CD4-positive, alpha-beta T cell (primary cell): ENCODE measurements at regions not wholly inside any gene's neighbourhood (a gene's known extent, or its start where the extent isn't known, plus 50 kb on each side); places are given as distances from the start of the nearest gene placed in this dataset.
"Not testable (repeated sequence)": the region's sequence is repeated elsewhere in the genome, so short reads cannot be mapped to it uniquely, and the experiment has no call there.

ENCODE experiments used
- ATAC-seq: fragments of 200-7000 bp; cut with Tn5 transposase; one replicate; pipeline ENCODE4 v1.10.0; 2022; ENCODE audit warnings: mild to moderate bottlenecking; ENCODE audit not compliant: poor library complexity
- CTCF ChIA-PET: fragments of 350-600 bp; sonication (Branson Sonifier 250); formaldehyde crosslinking; loops from one replicate; lab custom pipeline; 2021; ENCODE audit warnings: antibody characterized with exemption, inconsistent platforms; lab: Charles Lee
- POLR2A ChIA-PET: fragments of 350-600 bp; sonication (Branson Sonifier 250); formaldehyde crosslinking; loops from one replicate; lab custom pipeline; 2021; ENCODE audit warnings: antibody characterized with exemption, inconsistent platforms; lab: Charles Lee
- DNase-seq, 14 experiments: peaks; one replicate each; pipeline ENCODE4 v3.0.0-alpha.2; 2013 to 2020; ENCODE audit warnings: mixed read lengths in 2 of 14
- H3K27ac ChIP-seq, 2 donors: one replicate each; pipeline versions ENCODE4 v1.5.1 to v1.7.0; 2013; ENCODE audit warnings: low read length in 2 of 2, low read depth in 1 of 2, mild to moderate bottlenecking in 1 of 2
- H3K27me3 ChIP-seq, 2 experiments: 1 replicate in 1 of 2; 2 replicates in 1 of 2; pipeline versions ENCODE4 v1.6.1 to v1.7.0; 2013; ENCODE audit warnings: low read length in 2 of 2, control low read depth in 1 of 2, mild to moderate bottlenecking in 1 of 2, moderate library complexity in 1 of 2; ENCODE audit not compliant: insufficient read depth in 2 of 2, control insufficient read depth in 1 of 2
- H3K36me3 ChIP-seq: one replicate; pipeline ENCODE4 v1.6.1; 2013; ENCODE audit warnings: low read length, control low read depth; ENCODE audit not compliant: insufficient read depth
- H3K4me1 ChIP-seq: one replicate; pipeline ENCODE4 v1.6.1; 2013; ENCODE audit warnings: low read length, control low read depth; ENCODE audit not compliant: insufficient read depth
- H3K4me3 ChIP-seq: one replicate; pipeline ENCODE4 v1.5.1; 2013; ENCODE audit warnings: mild to moderate bottlenecking, low read length, moderate library complexity
- H3K9me3 ChIP-seq, 2 experiments: 1 replicate in 1 of 2; 2 replicates in 1 of 2; pipeline versions ENCODE4 v1.6.1 to v1.7.0; 2013; ENCODE audit warnings: low read length in 2 of 2, mild to moderate bottlenecking in 2 of 2, control low read depth in 1 of 2, moderate library complexity in 1 of 2; ENCODE audit not compliant: control insufficient read depth in 1 of 2, insufficient read depth in 1 of 2
- H3K27ac Mint-ChIP-seq: one replicate; pipeline ENCODE4 v1.8.0; 2020; ENCODE audit warnings: mixed read lengths
- H3K27me3 Mint-ChIP-seq: one replicate; pipeline ENCODE4 v1.8.0; 2021; ENCODE audit warnings: mixed read lengths
- H3K36me3 Mint-ChIP-seq: one replicate; pipeline ENCODE4 v1.8.0; 2021; ENCODE audit warnings: low read depth, mixed read lengths
- H3K4me1 Mint-ChIP-seq: one replicate; pipeline ENCODE4 v1.8.0; 2021; ENCODE audit warnings: low read depth, mixed read lengths
- H3K4me3 Mint-ChIP-seq: one replicate; pipeline ENCODE4 v1.8.0; 2020; ENCODE audit warnings: mild to moderate bottlenecking, mixed read lengths
- H3K9me3 Mint-ChIP-seq: one replicate; pipeline ENCODE4 v1.8.0; 2020; ENCODE audit warnings: mixed read lengths
- intact Hi-C, 2 experiments: fragments of 100-400 bp; cut with DNase I in 1 of 2; cut with micrococcal nuclease in 1 of 2; formaldehyde crosslinking; loops; one replicate each; pipeline versions ENCODE4 v1.15.1 to v1.9.0; 2023 to 2025; cut with DNase I, micrococcal nuclease
- TF ChIP-seq, protein P1 (sequence below): fragments of 200-600 bp; IDR thresholded peaks from one replicate; pipeline ENCODE4 v1.8.0; 2022; ENCODE audit warnings: antibody characterized with exemption, mild to moderate bottlenecking

DNA sequence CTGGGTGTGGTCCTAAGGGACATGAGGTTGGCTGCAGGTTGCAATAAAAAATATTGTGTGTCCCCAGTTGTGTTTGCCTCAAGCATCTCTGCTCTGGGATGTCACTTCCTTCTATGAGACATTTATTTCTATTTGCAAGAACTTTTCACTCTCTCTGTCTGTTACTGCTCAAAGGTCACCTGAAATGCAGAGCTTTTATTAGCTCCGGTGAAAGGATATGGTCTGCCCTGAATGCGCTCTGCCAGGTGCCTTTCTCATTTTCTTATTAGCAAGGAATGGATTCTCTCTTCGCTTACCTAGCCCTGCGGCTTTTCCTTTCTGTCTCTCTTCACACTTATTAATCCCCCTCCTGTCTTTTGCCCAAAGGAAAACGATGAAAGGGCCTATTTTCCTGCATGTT lies 526.1 kb downstream of the TMEM38B start:
- no peak overlapping the region for H3K27ac Mint-ChIP-seq

DNA sequence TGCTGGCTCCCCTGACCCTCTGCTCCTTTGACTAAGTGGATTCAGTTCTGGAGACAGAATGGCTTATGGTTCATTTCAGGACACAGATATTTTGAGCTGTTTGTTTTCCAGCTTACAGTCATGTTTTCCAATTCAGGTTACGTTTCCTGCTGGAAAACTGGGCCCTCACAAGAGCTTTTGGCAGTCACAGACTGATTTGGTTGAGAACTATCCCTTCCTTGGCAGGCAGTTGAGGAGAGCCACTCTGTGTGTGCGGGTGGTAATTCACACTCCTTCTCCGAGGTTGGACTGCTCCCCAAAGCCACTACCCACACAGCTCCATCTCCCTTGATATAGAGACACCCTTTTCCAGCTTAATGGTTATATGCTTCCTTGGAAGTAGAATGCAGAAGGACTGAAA lies 534.5 kb downstream of the TMEM38B start:
- intact Hi-C loops = no loop called here
- no peaks in the 10 kb centered on the region for H3K27me3 Mint-ChIP-seq
- no peaks in the 10 kb centered on the region for H3K36me3 ChIP-seq
- no peaks in the 10 kb centered on the region for H3K4me1 Mint-ChIP-seq
- no peaks in the 10 kb centered on the region for H3K36me3 Mint-ChIP-seq
- POLR2A ChIA-PET = no interaction called here
- ATAC-seq (no peak), DNase-seq (no peak)
- CTCF ChIA-PET = no interaction called here
- H3K27me3 ChIP-seq = no peaks in the 10 kb centered on the region
- peaks cover 8% of the 10 kb centered on the region for H3K9me3 Mint-ChIP-seq
- no peaks in the 10 kb centered on the region for H3K4me1 ChIP-seq
- H3K27ac ChIP-seq = no peak overlapping the region
- TF ChIP-seq, protein P1, sequence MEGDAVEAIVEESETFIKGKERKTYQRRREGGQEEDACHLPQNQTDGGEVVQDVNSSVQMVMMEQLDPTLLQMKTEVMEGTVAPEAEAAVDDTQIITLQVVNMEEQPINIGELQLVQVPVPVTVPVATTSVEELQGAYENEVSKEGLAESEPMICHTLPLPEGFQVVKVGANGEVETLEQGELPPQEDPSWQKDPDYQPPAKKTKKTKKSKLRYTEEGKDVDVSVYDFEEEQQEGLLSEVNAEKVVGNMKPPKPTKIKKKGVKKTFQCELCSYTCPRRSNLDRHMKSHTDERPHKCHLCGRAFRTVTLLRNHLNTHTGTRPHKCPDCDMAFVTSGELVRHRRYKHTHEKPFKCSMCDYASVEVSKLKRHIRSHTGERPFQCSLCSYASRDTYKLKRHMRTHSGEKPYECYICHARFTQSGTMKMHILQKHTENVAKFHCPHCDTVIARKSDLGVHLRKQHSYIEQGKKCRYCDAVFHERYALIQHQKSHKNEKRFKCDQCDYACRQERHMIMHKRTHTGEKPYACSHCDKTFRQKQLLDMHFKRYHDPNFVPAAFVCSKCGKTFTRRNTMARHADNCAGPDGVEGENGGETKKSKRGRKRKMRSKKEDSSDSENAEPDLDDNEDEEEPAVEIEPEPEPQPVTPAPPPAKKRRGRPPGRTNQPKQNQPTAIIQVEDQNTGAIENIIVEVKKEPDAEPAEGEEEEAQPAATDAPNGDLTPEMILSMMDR = no peak
- no peak overlapping the region for H3K4me3 ChIP-seq
- no peak overlapping the region for H3K27ac Mint-ChIP-seq
- no peak overlapping the region for H3K4me3 Mint-ChIP-seq
- H3K9me3 ChIP-seq = peaks cover 0 to 5% of the 10 kb centered on the region in 2 experiments

More for the DNA sequence above, 526.1 kb downstream of the TMEM38B start:
- no peaks in the 10 kb centered on the region for H3K9me3 ChIP-seq
- intact Hi-C loops = no loop called here
- no peak overlapping the region for H3K4me3 ChIP-seq
- no peak for DNase-seq
- ChIA-PET CTCF (no interaction called here), POLR2A (no interaction called here)
- H3K4me1 ChIP-seq = no peaks in the 10 kb centered on the region
- TF ChIP-seq, protein P1 = no peak
- H3K27ac ChIP-seq = no peak overlapping the region
- H3K36me3 Mint-ChIP-seq = no peaks in the 10 kb centered on the region
- no peaks in the 10 kb centered on the region for H3K27me3 Mint-ChIP-seq
- peaks cover 13% of the 10 kb centered on the region for H3K9me3 Mint-ChIP-seq
- H3K4me1 Mint-ChIP-seq = no peaks in the 10 kb centered on the region
- no peak overlapping the region for H3K4me3 Mint-ChIP-seq
- H3K36me3 ChIP-seq = no peaks in the 10 kb centered on the region
- no peaks in the 10 kb centered on the region for H3K27me3 ChIP-seq
- ATAC-seq = no peak

DNA sequence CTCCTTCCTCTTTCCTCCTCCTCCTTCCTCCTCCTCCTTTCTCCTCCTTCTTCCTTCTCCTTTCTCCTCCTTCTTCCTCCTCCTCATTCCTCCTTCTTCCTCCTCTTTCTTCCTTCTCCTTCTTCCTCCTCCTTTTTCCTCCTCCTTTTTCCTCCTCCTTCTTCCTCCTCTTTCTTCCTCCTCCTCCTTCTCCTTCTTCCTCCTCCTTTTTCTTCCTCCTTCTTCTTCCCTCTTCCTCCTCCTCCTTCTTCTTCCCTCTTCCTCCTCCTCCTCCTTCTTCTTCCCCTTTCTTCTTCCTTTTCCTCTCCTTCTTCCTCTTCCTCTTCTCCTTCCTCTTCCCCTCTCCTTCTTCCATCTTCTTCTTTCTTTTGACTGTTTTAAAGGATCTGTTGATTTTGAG lies 538.8 kb downstream of the TMEM38B start:
- intact Hi-C loops = no loop called here
- DNase-seq (no peak), ATAC-seq (no peak)
- H3K4me1 Mint-ChIP-seq = no peaks in the 10 kb centered on the region
- ChIA-PET POLR2A (no interaction called here), CTCF (no interaction called here)
- H3K27ac ChIP-seq = no peak overlapping the region
- peaks cover 0 to 5% of the 10 kb centered on the region in 2 experiments for H3K9me3 ChIP-seq
- no peaks in the 10 kb centered on the region for H3K36me3 ChIP-seq
- no peaks in the 10 kb centered on the region for H3K36me3 Mint-ChIP-seq
- no peaks in the 10 kb centered on the region for H3K27me3 Mint-ChIP-seq
- H3K4me3 ChIP-seq = no peak overlapping the region
- no peak overlapping the region for H3K4me3 Mint-ChIP-seq
- H3K27me3 ChIP-seq = no peaks in the 10 kb centered on the region
- TF ChIP-seq, protein P1 = no peak
- no peaks in the 10 kb centered on the region for H3K4me1 ChIP-seq
- peaks cover 6% of the 10 kb centered on the region for H3K9me3 Mint-ChIP-seq
- H3K27ac Mint-ChIP-seq = no peak overlapping the region

DNA sequence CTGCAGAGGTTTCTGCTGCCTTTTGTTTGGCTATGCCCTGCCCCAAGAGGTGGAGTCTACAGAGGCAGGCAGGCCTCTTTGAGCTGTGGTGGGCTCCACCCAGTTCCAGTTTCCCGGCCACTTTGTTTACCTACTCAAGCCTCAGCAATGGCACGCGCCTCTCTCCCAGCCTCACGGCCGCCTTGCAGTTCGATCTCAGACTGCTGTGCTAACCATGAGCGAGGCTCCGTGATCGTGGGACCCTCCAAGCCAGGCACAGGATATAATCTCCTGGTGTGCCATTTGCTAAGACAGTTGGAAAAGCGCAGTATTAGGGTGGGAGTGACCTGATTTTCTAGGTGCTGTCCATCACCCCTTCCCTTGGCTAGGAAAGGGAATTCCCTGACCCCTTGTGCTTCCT lies 566.6 kb downstream of the TMEM38B start:
- H3K9me3 Mint-ChIP-seq, H3K4me1 Mint-ChIP-seq, H3K27me3 Mint-ChIP-seq, DNase-seq, H3K36me3 Mint-ChIP-seq, H3K4me1 ChIP-seq, H3K36me3 ChIP-seq, CTCF ChIA-PET, POLR2A ChIA-PET, H3K27ac ChIP-seq, H3K27me3 ChIP-seq, ATAC-seq, H3K27ac Mint-ChIP-seq, H3K4me3 Mint-ChIP-seq, H3K4me3 ChIP-seq: not testable (repeated sequence)
- intact Hi-C loops = loop anchor here in 1 of 2 experiments (5.0 kb wide), 1 partner anchor 41 kb away; no protein-coding TSS in a partner anchor
- H3K9me3 ChIP-seq = peaks cover 0 to 12% of the 10 kb centered on the region in 2 experiments
